Stomach (tissue), 4 donors: ENCODE measurements at regions not wholly inside any gene's neighbourhood (a gene's known extent, or its start where the extent isn't known, plus 50 kb on each side); places are given as distances from the start of the nearest gene placed in this dataset.

Source experiments
- CTCF ChIP-seq, 7 experiments: fragments of 450-650 bp in 4 of 7; fragments of 200-600 bp in 3 of 7; sonication (generic) in 3 of 7; IDR thresholded peaks; one replicate each; pipeline ENCODE4 v1.5.1; 2016 to 2019; ENCODE audit warnings: antibody characterized with exemption in 7 of 7, control low read depth in 2 of 7, mild to moderate bottlenecking in 1 of 7
- EP300 ChIP-seq: sonication (generic); formaldehyde crosslinking; IDR thresholded peaks from one replicate; pipeline ENCODE4 v1.6.1; 2017; ENCODE audit warnings: antibody characterized with exemption

- TF ChIP-seq EP300 (no peak), CTCF (IDR thresholded peaks at IDR 0.05) (no peak)
These were observed 517.9 kb upstream of the MARCKS start for GRCh38 chr6:113339209-113339608.
